ENCODE measurements at regions not wholly inside any gene's neighbourhood (a gene's known extent, or its start where the extent isn't known, plus 50 kb on each side); places are given as distances from the start of the nearest gene placed in this dataset.

- WGBS, 2 experiments (ENCODE audit: extremely low coverage in 1 of 2, insufficient coverage in 1 of 2, insufficient read length in 1 of 2, insufficient replicate concordance in 2 of 2, low coverage in 1 of 2, low lambda C conversion rate in 2 of 2, missing lambda C conversion rate in 1 of 2) = 96% methylated on average over 1 of the region's 1 CpG; no CpG with 5 or more reads in 1 of the 2 experiments
- H4K8ac ChIP-seq (ENCODE audit: extremely low read depth, insufficient read depth, low read length) = no peak overlapping the region
- CTCF ChIA-PET (ENCODE audit: partially characterized antibody) = interaction anchor here (0.5 kb wide), 1 partner anchor 1232 kb away, joined by 3 read pairs; no protein-coding TSS in a partner anchor
Measured at GRCh38 chr12:16110596-16110995, 166.9 kb downstream of the SLC15A5 start.

More at GRCh38 chr12:16110596-16110995, 166.9 kb downstream of the SLC15A5 start:
- H3K79me2 ChIP-seq (ENCODE audit: control insufficient read depth in 1 of 2, insufficient read depth in 2 of 2, low read length in 2 of 2) = no peaks in the 10 kb centered on the region
- H4K91ac ChIP-seq (replicated peaks; ENCODE audit: insufficient read length, low read length) = no peak overlapping the region
- no peak overlapping the region for H3K18ac ChIP-seq (ENCODE audit: extremely low read depth, low read length)
- no peak overlapping the region for H3K23ac ChIP-seq (ENCODE audit: insufficient read length)
- POLR2A ChIA-PET (ENCODE audit: partially characterized antibody) = no interaction called here
- no peak overlapping the region for H3K4me2 ChIP-seq (ENCODE audit: insufficient read depth in 1 of 2, low read depth in 2 of 2, low read length in 2 of 2)
- no peaks in the 10 kb centered on the region for H3K79me1 ChIP-seq (ENCODE audit: low read depth, low read length)
- peaks cover 0 to 6% (median 1%) of the 10 kb centered on the region in 4 experiments; a peak in 5 of 7 replicates for H3K4me1 ChIP-seq (replicated peaks in 1 of 4; ENCODE audit: control insufficient read depth in 3 of 4, insufficient read depth in 4 of 4, low read length in 3 of 4)
- no peak overlapping the region for H4K5ac ChIP-seq (ENCODE audit: insufficient read length, low read depth, low read length)
- H4K20me1 ChIP-seq (replicated peaks in 1 of 2; ENCODE audit: control insufficient read depth in 1 of 2, insufficient read depth in 2 of 2, low read length in 2 of 2) = no peaks in the 10 kb centered on the region
- TF ChIP-seq SP4 (IDR thresholded peaks at IDR 0.05; ENCODE audit: low read length) (no peak), JUN (IDR thresholded peaks at IDR 0.05; ENCODE audit: low read depth, low read length) (no peak)
- no peaks in the 10 kb centered on the region for H3K9me3 ChIP-seq (ENCODE audit: insufficient read depth in 2 of 2, low read depth in 1 of 2, low read length in 1 of 2)
- H2BK12ac ChIP-seq (ENCODE audit: low read depth, low read length) = no peak overlapping the region
- H2AFZ ChIP-seq (ENCODE audit: low read length) = 0 out of 2 replicates have a peak overlapping the region, but pooled peaks have one; percentile 30
- no peak overlapping the region for H2BK20ac ChIP-seq (ENCODE audit: low read length)
- no peak overlapping the region for H2BK120ac ChIP-seq (replicated peaks; ENCODE audit: low read depth, low read length)
- DNase-seq (ENCODE audit: low read depth in 1 of 2, low spot score in 2 of 2) (no peak), FAIRE-seq (no peak)
- H3K4me3 ChIP-seq (ENCODE audit: extremely low read depth in 1 of 4, insufficient read depth in 2 of 4, low read depth in 3 of 4, low read length in 4 of 4) = no peak overlapping the region
- no peak overlapping the region for H3K56ac ChIP-seq (replicated peaks; ENCODE audit: insufficient read length, low read depth, low read length)
- H3K27ac ChIP-seq (ENCODE audit: low read depth, low read length) = no peak overlapping the region
- H3K9ac ChIP-seq (replicated peaks in 1 of 4; ENCODE audit: extremely low read depth in 1 of 4, low read depth in 3 of 4, low read length in 3 of 4) = no peak overlapping the region
- H2BK15ac ChIP-seq (ENCODE audit: low read length) = no peak overlapping the region
- no peak overlapping the region for H2AK5ac ChIP-seq (ENCODE audit: low read depth, low read length)
- H3K36me3 ChIP-seq (ENCODE audit: control insufficient read depth in 2 of 4, insufficient read depth in 4 of 4, low read length in 3 of 4) = no peaks in the 10 kb centered on the region
- H2BK5ac ChIP-seq (ENCODE audit: low read depth, low read length) = no peak overlapping the region
- no peaks in the 10 kb centered on the region for H3K23me2 ChIP-seq (ENCODE audit: low read depth, low read length)
- H3K4ac ChIP-seq (replicated peaks; ENCODE audit: insufficient read length, low read depth, low read length) = no peak overlapping the region
- H3K14ac ChIP-seq (ENCODE audit: insufficient read length) = no peak overlapping the region
- no peaks in the 10 kb centered on the region; a peak in 1 of 7 replicates for H3K27me3 ChIP-seq (replicated peaks in 1 of 4; ENCODE audit: control insufficient read depth in 3 of 4, extremely low read depth in 1 of 4, insufficient read depth in 3 of 4, low read length in 3 of 4)
